ENCODE measurements at regions not wholly inside any gene's neighbourhood (a gene's known extent, or its start where the extent isn't known, plus 50 kb on each side); places are given as distances from the start of the nearest gene placed in this dataset.

GRCh38 chr2:16317211-16317830 lies 348.3 kb downstream of the CYRIA start (continued):
- TF ChIP-seq ATF3 (IDR thresholded peaks at IDR 0.05; ENCODE audit: insufficient read depth, low read depth, low read length) (no peak), RBBP5 (IDR thresholded peaks at IDR 0.05; ENCODE audit: borderline replicate concordance, low read depth, low read length) (no peak)

All from H1 (cell line).